ENCODE measurements at regions not wholly inside any gene's neighbourhood (a gene's known extent, or its start where the extent isn't known, plus 50 kb on each side); places are given as distances from the start of the nearest gene placed in this dataset.

DNA sequence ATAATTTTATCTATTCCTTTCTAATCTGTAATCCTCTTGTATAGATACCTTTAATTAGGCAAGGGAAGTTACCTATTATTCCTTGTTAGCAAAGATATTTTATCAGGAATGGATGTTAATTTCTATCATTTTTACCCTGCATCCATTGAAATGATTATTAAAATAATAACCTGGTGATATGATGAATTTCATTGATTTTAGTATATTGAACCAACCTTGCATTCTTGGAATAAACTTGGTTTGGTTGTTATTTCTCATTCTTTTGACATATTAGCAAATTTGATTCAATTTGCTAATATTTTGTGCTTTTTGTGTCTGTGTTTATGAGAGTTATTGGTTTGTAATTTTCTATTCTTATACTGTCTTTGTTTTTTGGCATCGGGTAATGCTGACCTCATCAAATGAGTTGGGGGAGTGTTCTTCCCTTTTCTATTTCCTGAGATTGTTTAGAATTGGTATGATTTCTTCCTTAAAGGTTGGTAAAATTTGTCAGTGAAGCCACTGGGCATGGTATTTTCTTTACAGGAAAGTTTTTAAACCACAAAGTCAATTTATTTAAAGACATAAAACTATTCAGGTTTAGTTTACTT is 250.4 kb upstream of the PMFBP1 start:
- no peak for TF ChIP-seq JUND (IDR thresholded peaks at IDR 0.05; ENCODE audit: low read depth)
- DNase-seq (ENCODE audit: low read depth in 1 of 2, low spot score in 1 of 2), result no peak
- in situ Hi-C loops (cut with HindIII; ENCODE audit: low pct_unique_long_range_greater_than_20kb, low sequenced_read_pairs), result no loop called here

- in situ Hi-C loops (cut with HindIII; ENCODE audit: low pct_unique_long_range_greater_than_20kb, low sequenced_read_pairs), result no loop called here
- TF ChIP-seq JUND (IDR thresholded peaks at IDR 0.05; ENCODE audit: low read depth), result no peak
- DNase-seq (ENCODE audit: low read depth in 1 of 2, low spot score in 1 of 2), result no peak
These were observed 247.7 kb upstream of the PMFBP1 start for GRCh38 chr16:72419638-72420037.

DNA sequence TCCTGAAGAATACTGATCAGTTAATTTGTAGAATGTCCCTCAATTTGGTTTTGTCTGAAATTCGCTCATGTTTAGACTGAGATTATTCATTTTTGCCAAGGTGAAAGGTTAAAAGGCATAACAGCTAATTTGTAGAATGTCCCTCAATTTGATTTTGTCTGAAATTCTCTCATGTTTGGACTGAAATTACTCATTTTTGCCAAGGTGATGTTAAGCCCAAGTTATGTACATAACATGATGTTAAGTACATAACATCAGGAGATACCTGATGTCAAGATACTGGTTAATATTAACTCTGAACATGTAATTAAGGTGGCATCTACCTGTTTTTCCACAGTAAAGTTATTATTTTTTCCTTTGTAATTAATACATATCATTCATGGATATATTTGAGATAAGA is 243.4 kb upstream of the PMFBP1 start:
- in situ Hi-C loops (cut with HindIII; ENCODE audit: low pct_unique_long_range_greater_than_20kb, low sequenced_read_pairs), result no loop called here
- TF ChIP-seq JUND (IDR thresholded peaks at IDR 0.05; ENCODE audit: low read depth), result no peak
- no peak for DNase-seq (ENCODE audit: low read depth in 1 of 2, low spot score in 1 of 2)

GRCh38 chr16:72410492-72410891 is 238.5 kb upstream of the PMFBP1 start:
- no peak for DNase-seq (ENCODE audit: low read depth in 1 of 2, low spot score in 1 of 2)
- no peak for TF ChIP-seq JUND (IDR thresholded peaks at IDR 0.05; ENCODE audit: low read depth)
- in situ Hi-C loops (cut with HindIII; ENCODE audit: low pct_unique_long_range_greater_than_20kb, low sequenced_read_pairs), result no loop called here

GRCh38 chr16:72409423-72409822 is 237.5 kb upstream of the PMFBP1 start:
- no peak for TF ChIP-seq JUND (IDR thresholded peaks at IDR 0.05; ENCODE audit: low read depth)
- no peak for DNase-seq (ENCODE audit: low read depth in 1 of 2, low spot score in 1 of 2)
- in situ Hi-C loops (cut with HindIII; ENCODE audit: low pct_unique_long_range_greater_than_20kb, low sequenced_read_pairs), result no loop called here

GRCh38 chr16:72406390-72406789 is 234.4 kb upstream of the PMFBP1 start:
- in situ Hi-C loops (cut with HindIII; ENCODE audit: low pct_unique_long_range_greater_than_20kb, low sequenced_read_pairs), result no loop called here
- no peak for TF ChIP-seq JUND (IDR thresholded peaks at IDR 0.05; ENCODE audit: low read depth)
- DNase-seq (ENCODE audit: low read depth in 1 of 2, low spot score in 1 of 2), result no peak

- no peak for TF ChIP-seq JUND (IDR thresholded peaks at IDR 0.05; ENCODE audit: low read depth)
- in situ Hi-C loops (cut with HindIII; ENCODE audit: low pct_unique_long_range_greater_than_20kb, low sequenced_read_pairs), result no loop called here
- DNase-seq (ENCODE audit: low read depth in 1 of 2, low spot score in 1 of 2), result no peak
These were observed 232.3 kb upstream of the PMFBP1 start for GRCh38 chr16:72404299-72404698.

GRCh38 chr16:72401084-72401361 is 229.1 kb upstream of the PMFBP1 start:
- DNase-seq (ENCODE audit: low read depth in 1 of 2, low spot score in 1 of 2), result no peak
- in situ Hi-C loops (cut with HindIII; ENCODE audit: low pct_unique_long_range_greater_than_20kb, low sequenced_read_pairs), result no loop called here
- no peak for TF ChIP-seq JUND (IDR thresholded peaks at IDR 0.05; ENCODE audit: low read depth)

DNA sequence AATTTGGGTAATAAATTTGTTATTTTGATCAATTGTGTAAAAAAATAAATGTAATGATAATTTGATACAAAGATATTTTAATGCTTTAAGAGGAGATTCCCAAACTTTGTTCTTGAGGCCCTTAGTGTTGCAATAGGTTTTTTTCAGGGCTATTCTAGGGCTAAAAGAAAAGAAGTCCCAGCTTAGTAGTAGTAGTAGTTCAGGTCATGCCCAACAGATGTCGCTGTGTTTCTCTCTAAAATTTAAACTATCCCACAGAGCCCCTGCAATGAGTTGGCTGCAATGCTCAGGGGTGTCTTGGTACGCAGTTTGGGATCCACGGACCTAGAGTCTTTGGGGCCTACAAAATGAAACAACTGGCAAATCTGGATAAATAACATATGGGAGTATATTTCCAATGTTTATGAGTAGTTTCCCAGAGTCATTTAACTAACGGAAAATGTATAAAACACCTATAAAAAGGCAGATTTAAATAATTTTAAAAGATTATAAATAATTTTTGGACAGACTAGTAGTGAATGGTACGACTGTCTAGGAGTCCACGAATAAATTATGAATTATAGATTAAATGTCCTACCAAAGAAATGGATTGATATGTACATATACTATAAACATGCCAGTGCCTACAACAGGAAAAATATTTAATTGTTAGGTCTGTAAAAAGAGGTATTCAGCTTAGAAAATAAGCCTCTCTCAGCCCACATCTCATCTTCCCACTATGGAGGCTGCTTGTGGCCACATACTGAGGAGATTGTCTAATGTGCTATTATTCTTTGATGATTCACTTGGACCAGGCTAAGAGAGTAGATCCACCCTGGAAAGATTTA is 228.5 kb upstream of the PMFBP1 start:
- TF ChIP-seq JUND (IDR thresholded peaks at IDR 0.05; ENCODE audit: low read depth), result no peak
- peak; percentile 19 to 62 for DNase-seq (ENCODE audit: low read depth in 1 of 2, low spot score in 1 of 2)
- in situ Hi-C loops (cut with HindIII; ENCODE audit: low pct_unique_long_range_greater_than_20kb, low sequenced_read_pairs), result no loop called here

DNA sequence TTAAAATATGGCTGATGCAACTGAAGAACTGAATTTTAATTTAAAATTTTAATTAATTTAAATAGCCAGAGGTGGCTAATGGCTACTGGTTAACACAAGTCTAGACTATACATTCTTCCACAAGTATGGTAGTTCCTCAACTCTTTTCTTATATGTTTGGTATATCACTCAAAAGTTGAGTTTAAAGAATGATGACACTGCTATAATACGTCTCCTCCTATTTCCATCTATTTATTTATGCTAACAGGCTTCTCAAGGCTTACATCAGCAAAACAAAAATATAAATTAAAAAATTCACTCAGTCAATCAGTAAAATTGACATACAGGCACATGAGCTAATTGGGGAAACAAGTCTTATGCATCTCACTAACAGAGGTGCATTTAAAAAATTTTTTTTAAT is 227.9 kb upstream of the PMFBP1 start:
- TF ChIP-seq JUND (IDR thresholded peaks at IDR 0.05; ENCODE audit: low read depth), result no peak
- in situ Hi-C loops (cut with HindIII; ENCODE audit: low pct_unique_long_range_greater_than_20kb, low sequenced_read_pairs), result no loop called here

DNA sequence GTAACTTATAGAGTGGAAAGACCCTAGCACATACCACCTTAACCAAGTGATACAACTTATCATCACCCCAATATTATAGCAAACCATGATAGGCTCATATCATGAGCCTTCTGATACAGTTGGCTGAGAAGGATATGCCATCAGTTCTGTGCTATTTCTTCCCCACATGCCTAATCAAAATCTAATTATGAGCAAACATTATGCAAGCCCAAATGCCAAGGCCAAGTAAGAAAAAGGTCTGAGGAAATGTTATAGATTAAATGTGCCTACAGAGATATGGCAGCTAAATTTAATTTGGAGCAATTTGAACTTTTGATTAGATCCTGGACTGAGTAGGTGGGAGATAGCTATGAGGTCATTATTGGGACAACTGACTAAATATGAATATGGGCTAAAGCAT is 225.9 kb upstream of the PMFBP1 start:
- TF ChIP-seq JUND (IDR thresholded peaks at IDR 0.05; ENCODE audit: low read depth), result no peak
- in situ Hi-C loops (cut with HindIII; ENCODE audit: low pct_unique_long_range_greater_than_20kb, low sequenced_read_pairs), result no loop called here
- DNase-seq (ENCODE audit: low read depth in 1 of 2, low spot score in 1 of 2), result no peak

More for the DNA sequence above, 227.9 kb upstream of the PMFBP1 start:
- no peak for DNase-seq (ENCODE audit: low read depth in 1 of 2, low spot score in 1 of 2)

GRCh38 chr16:72394526-72394925 is 222.6 kb upstream of the PMFBP1 start:
- no peak for TF ChIP-seq JUND (IDR thresholded peaks at IDR 0.05; ENCODE audit: low read depth)
- in situ Hi-C loops (cut with HindIII; ENCODE audit: low pct_unique_long_range_greater_than_20kb, low sequenced_read_pairs), result no loop called here
- no peak for DNase-seq (ENCODE audit: low read depth in 1 of 2, low spot score in 1 of 2)

- in situ Hi-C loops (cut with HindIII; ENCODE audit: low pct_unique_long_range_greater_than_20kb, low sequenced_read_pairs), result no loop called here
These were observed 217.8 kb upstream of the PMFBP1 start for GRCh38 chr16:72389791-72390190.

GRCh38 chr16:72388007-72388406 is 216.1 kb upstream of the PMFBP1 start:
- TF ChIP-seq JUND (IDR thresholded peaks at IDR 0.05; ENCODE audit: low read depth), result no peak

More at GRCh38 chr16:72389791-72390190, 217.8 kb upstream of the PMFBP1 start:
- TF ChIP-seq JUND (IDR thresholded peaks at IDR 0.05; ENCODE audit: low read depth), result no peak
- DNase-seq (ENCODE audit: low read depth in 1 of 2, low spot score in 1 of 2), result no peak

More at GRCh38 chr16:72388007-72388406, 216.1 kb upstream of the PMFBP1 start:
- in situ Hi-C loops (cut with HindIII; ENCODE audit: low pct_unique_long_range_greater_than_20kb, low sequenced_read_pairs), result no loop called here
- DNase-seq (ENCODE audit: low read depth in 1 of 2, low spot score in 1 of 2), result no peak

Measured in T47D (cell line).